Fibroblast of lung (primary cell): ENCODE measurements at regions not wholly inside any gene's neighbourhood (a gene's known extent, or its start where the extent isn't known, plus 50 kb on each side); places are given as distances from the start of the nearest gene placed in this dataset.
"Not testable (repeated sequence)": the region's sequence is repeated elsewhere in the genome, so short reads cannot be mapped to it uniquely, and the experiment has no call there.

Experiments used
- CTCF ChIP-seq, 2 donors: IDR thresholded peaks in 1 of 2; conservative IDR thresholded peaks in 1 of 2; 1 replicate in 1 of 2; 2 replicates in 1 of 2; pipeline ENCODE4 v1.5.1; 2011 to 2012; ENCODE audit warnings: low read length in 2 of 2, control low read depth in 1 of 2, inconsistent platforms in 1 of 2, low read depth in 1 of 2, mild to moderate bottlenecking in 1 of 2
- EZH2 ChIP-seq: IDR thresholded peaks from 2 replicates; pipeline ENCODE4 v1.5.1; 2012; ENCODE audit warnings: low read length, control low read depth, mild to moderate bottlenecking; ENCODE audit errors: missing control alignments

GRCh38 chr7:76716551-76716950 lies 89.5 kb upstream of the POMZP3 start:
- TF ChIP-seq CTCF (conservative IDR thresholded peaks at IDR 0.05 in 1 of 2, IDR thresholded peaks at IDR 0.05 in 1 of 2; ENCODE audit: low read depth in 1 of 2, low read length in 2 of 2); EZH2: not testable (repeated sequence)
